CD4-positive, CD25-positive, alpha-beta regulatory T cell (primary cell): ENCODE measurements at regions not wholly inside any gene's neighbourhood (a gene's known extent, or its start where the extent isn't known, plus 50 kb on each side); places are given as distances from the start of the nearest gene placed in this dataset.

Source experiments
- ATAC-seq, 2 donors: fragments of 150-1000 bp; cut with Tn5 transposase; one replicate each; pipeline ENCODE4 v1.10.0; 2021; ENCODE audit warnings: low read depth in 2 of 2, moderate number of reproducible peaks in 2 of 2, moderate library complexity in 1 of 2
- DNase-seq, 3 donors: peaks; one replicate each; pipeline versions ENCODE4 v3.0.0 to v3.0.0-alpha.2; 2012 to 2022; ENCODE audit warnings: mixed read lengths in 1 of 3
- H3K27ac ChIP-seq: one replicate; pipeline ENCODE4 v1.7.0; 2013; ENCODE audit warnings: mild to moderate bottlenecking, low read length; ENCODE audit not compliant: insufficient read depth, poor library complexity, severe bottlenecking
- H3K27me3 ChIP-seq: one replicate; pipeline ENCODE4 v1.7.0; 2013; ENCODE audit warnings: low read length; ENCODE audit not compliant: control insufficient read depth, insufficient read depth
- H3K36me3 ChIP-seq: one replicate; pipeline ENCODE4 v1.7.0; 2013; ENCODE audit warnings: mild to moderate bottlenecking, low read length, moderate library complexity; ENCODE audit not compliant: control insufficient read depth, insufficient read depth
- H3K4me1 ChIP-seq: 2 replicates; pipeline ENCODE4 v1.7.0; 2013; ENCODE audit warnings: mild to moderate bottlenecking, low read length; ENCODE audit not compliant: insufficient read depth, control insufficient read depth, poor library complexity, severe bottlenecking
- H3K4me3 ChIP-seq: one replicate; pipeline ENCODE4 v1.7.0; 2013; ENCODE audit warnings: low read depth, mild to moderate bottlenecking, low read length, moderate library complexity
- H3K9me3 ChIP-seq, 2 experiments: 1 replicate in 1 of 2; 2 replicates in 1 of 2; pipeline ENCODE4 v1.7.0; 2013; ENCODE audit warnings: low read length in 2 of 2, mild to moderate bottlenecking in 1 of 2, moderate library complexity in 1 of 2; ENCODE audit not compliant: control insufficient read depth in 2 of 2
- H3K27ac Mint-ChIP-seq, 3 donors: one replicate each; pipeline ENCODE4 v1.8.0; 2020 to 2022; ENCODE audit warnings: mild to moderate bottlenecking in 3 of 3, mixed read lengths in 3 of 3, moderate library complexity in 2 of 3
- H3K27me3 Mint-ChIP-seq: one replicate; pipeline ENCODE4 v1.8.0; 2022; ENCODE audit warnings: mild to moderate bottlenecking, mixed read lengths
- H3K36me3 Mint-ChIP-seq: one replicate; pipeline ENCODE4 v1.8.0; 2020; ENCODE audit warnings: mixed read lengths
- H3K4me1 Mint-ChIP-seq, 4 donors: one replicate each; pipeline ENCODE4 v1.8.0; 2020 to 2022; ENCODE audit warnings: mixed read lengths in 4 of 4, mild to moderate bottlenecking in 1 of 4
- H3K4me3 Mint-ChIP-seq, 4 donors: one replicate each; pipeline ENCODE4 v1.8.0; 2020 to 2022; ENCODE audit warnings: mild to moderate bottlenecking in 4 of 4, mixed read lengths in 4 of 4, moderate library complexity in 3 of 4
- H3K9me3 Mint-ChIP-seq, 7 donors: one replicate each; pipeline ENCODE4 v1.8.0; 2020 to 2022; ENCODE audit warnings: mixed read lengths in 7 of 7, mild to moderate bottlenecking in 3 of 7, moderate library complexity in 2 of 7

DNA sequence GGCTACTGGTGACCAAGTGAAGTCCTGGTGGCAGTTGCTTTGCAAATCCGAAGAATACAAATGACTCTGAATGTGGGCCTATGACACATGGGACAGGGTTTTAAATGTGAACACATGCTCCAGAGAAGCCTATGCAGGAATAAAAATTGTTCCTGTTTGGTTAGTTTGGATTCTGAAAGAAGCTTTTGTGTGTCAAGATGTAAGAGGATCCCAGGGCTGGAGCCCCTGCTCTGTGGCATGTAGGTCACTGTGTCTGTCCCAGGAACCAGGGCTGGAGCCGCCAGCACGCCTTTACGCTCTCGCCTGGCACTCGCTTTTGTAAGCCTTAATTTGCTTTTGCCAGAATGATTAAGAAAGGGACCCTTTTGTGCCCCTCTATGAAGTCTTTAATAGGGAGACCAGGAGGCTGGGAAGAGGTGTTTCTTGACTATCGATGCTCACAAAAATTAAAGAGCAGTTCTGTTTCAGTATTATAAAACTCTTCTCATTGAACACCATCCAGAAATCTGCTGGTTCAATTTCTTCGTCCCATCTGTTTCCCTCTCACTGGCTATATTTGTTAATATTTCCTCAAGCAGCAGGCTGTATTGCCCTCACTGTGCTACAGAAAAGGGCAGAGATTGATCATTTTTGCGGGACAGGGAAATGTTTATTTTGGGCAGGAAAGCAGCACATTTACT lies 532.7 kb upstream of the POU3F3 start:
- Histone ChIP-seq H3K27me3 (no peaks in the 10 kb centered on the region), H3K4me1 (no peaks in the 10 kb centered on the region), H3K9me3 (peaks cover 0 to 1% of the 10 kb centered on the region in 2 experiments), H3K36me3 (no peaks in the 10 kb centered on the region), H3K27ac (no peak overlapping the region), H3K4me3 (no peak overlapping the region)
- DNase-seq: no peak
- peaks cover 0 to 6% (median 0%) of the 10 kb centered on the region in 7 donors for H3K9me3 Mint-ChIP-seq
- no peak overlapping the region for H3K4me3 Mint-ChIP-seq
- peaks cover 7% of the 10 kb centered on the region for H3K27me3 Mint-ChIP-seq
- no peaks in the 10 kb centered on the region for H3K36me3 Mint-ChIP-seq
- H3K27ac Mint-ChIP-seq: peak overlapping the region in 1 of 3 donors; percentile 72
- ATAC-seq: no peak
- H3K4me1 Mint-ChIP-seq: no peaks in the 10 kb centered on the region

DNA sequence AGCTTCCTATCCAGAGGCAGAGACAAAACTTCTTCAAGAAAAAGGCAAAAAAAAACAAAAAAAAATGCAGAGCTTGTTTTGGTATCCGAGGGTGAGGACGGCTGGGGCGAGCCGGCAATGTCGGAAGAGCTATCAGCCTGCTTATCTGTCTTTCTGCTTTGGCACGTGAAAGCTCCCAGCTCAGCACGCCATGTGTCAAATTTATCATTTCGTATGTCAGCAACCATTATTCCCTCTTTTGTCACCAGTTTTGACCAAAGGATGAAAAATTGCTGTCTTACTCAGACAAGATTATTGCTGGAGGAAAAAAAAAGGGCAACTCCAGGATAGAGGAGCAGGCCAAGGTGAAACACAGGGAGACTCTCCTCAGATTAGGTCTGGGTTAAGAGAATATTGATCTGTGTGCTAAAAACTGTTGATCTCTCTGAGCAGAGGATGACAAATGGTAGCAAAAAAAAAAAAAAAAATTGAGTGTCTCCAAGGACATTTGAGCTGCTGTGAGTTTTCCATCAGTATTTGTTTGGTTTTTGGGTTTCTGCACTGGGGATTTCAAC lies 532.0 kb upstream of the POU3F3 start:
- peak overlapping the region in 1 of 3 donors; percentile 72 for H3K27ac Mint-ChIP-seq
- no peaks in the 10 kb centered on the region for H3K4me1 Mint-ChIP-seq
- Histone ChIP-seq H3K4me1 (no peaks in the 10 kb centered on the region), H3K27me3 (no peaks in the 10 kb centered on the region), H3K36me3 (no peaks in the 10 kb centered on the region), H3K27ac (no peak overlapping the region), H3K4me3 (no peak overlapping the region), H3K9me3 (no peaks in the 10 kb centered on the region)
- H3K4me3 Mint-ChIP-seq: no peak overlapping the region
- no peaks in the 10 kb centered on the region for H3K36me3 Mint-ChIP-seq
- ATAC-seq (no peak), DNase-seq (no peak)
- peaks cover 7% of the 10 kb centered on the region for H3K27me3 Mint-ChIP-seq
- H3K9me3 Mint-ChIP-seq: peaks cover 0 to 6% (median 0%) of the 10 kb centered on the region in 7 donors

DNA sequence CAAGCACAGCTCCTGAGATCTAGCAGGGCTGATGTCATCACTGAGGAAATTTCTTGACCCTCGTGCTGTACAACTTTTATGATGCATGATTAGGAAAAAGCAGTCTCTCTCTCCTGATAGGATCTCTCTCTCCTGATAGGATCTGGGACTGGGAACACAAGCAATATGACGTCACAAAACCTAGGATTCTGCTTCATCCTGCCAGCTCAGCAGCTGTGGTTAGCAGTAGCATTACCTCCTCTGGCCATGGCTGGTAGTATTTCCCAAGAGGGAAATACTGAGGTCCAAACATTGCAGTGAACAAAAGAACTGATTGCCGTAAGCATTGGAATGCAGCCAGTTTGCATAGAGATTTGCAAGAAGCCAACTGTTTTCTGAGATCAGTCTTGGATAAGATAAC lies 521.2 kb upstream of the POU3F3 start:
- Mint-ChIP-seq H3K4me3 (no peak overlapping the region), H3K36me3 (no peaks in the 10 kb centered on the region), H3K9me3 (peaks cover 0 to 13% (median 3%) of the 10 kb centered on the region in 7 donors), H3K27ac (no peak overlapping the region), H3K27me3 (no peaks in the 10 kb centered on the region), H3K4me1 (no peaks in the 10 kb centered on the region)
- Histone ChIP-seq H3K9me3 (no peaks in the 10 kb centered on the region), H3K27ac (no peak overlapping the region), H3K36me3 (no peaks in the 10 kb centered on the region), H3K27me3 (no peaks in the 10 kb centered on the region), H3K4me1 (no peaks in the 10 kb centered on the region), H3K4me3 (no peak overlapping the region)
- DNase-seq (no peak), ATAC-seq (no peak)

DNA sequence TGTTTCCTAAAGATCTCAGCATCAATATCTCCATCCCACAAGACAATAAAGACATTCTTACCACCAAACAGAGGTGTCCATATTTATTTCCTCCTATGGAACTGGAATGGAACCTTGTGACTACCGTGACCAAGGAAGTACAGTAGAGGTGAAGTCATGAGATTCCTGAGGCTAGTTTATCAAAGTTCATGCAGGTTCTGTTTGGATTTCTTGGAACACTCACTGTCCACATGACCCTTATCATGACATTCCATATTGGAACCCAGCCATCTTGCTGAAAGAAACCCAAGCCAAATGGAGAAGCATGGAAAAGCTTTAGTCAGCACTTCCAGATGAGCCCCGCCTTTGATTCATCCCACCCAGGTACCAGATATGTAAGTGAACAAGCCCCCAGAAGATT lies 516.0 kb upstream of the POU3F3 start:
- Mint-ChIP-seq H3K4me3 (no peak overlapping the region), H3K9me3 (peaks cover 0 to 13% (median 7%) of the 10 kb centered on the region in 7 donors)
- H3K9me3 ChIP-seq: no peaks in the 10 kb centered on the region

DNA sequence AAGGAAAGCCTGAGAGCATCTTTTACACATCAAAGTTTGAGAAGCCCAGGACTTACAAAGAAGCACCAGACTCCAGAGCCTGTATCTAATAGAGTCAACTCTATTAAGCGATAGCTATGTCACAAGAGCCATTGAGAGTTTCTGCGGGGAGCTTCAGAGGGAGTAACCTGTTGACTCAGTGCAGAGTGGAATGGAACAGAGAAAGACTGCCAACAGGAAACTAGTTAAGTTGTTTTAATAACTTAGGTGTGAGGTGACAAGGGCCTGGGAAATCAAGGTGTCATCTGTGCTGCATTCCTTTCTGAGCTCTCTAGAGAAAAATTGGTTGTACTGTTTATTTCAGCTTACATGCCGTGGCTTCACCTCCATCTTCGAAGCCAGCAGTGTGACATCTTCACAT lies 513.8 kb upstream of the POU3F3 start:
- no peak overlapping the region for H3K27ac Mint-ChIP-seq
- Histone ChIP-seq H3K9me3 (no peaks in the 10 kb centered on the region), H3K27me3 (no peaks in the 10 kb centered on the region), H3K36me3 (no peaks in the 10 kb centered on the region), H3K4me3 (no peak overlapping the region), H3K27ac (no peak overlapping the region), H3K4me1 (no peaks in the 10 kb centered on the region)
- H3K36me3 Mint-ChIP-seq: no peaks in the 10 kb centered on the region
- DNase-seq: no peak
- H3K4me1 Mint-ChIP-seq: no peaks in the 10 kb centered on the region
- no peaks in the 10 kb centered on the region for H3K27me3 Mint-ChIP-seq
- no peak overlapping the region for H3K4me3 Mint-ChIP-seq
- no peak for ATAC-seq
- peaks cover 0 to 13% (median 7%) of the 10 kb centered on the region in 7 donors for H3K9me3 Mint-ChIP-seq

More for the DNA sequence above, 516.0 kb upstream of the POU3F3 start:
- Histone ChIP-seq H3K27ac (no peak overlapping the region), H3K4me3 (no peak overlapping the region), H3K4me1 (no peaks in the 10 kb centered on the region), H3K27me3 (no peaks in the 10 kb centered on the region), H3K36me3 (no peaks in the 10 kb centered on the region)
- ATAC-seq (no peak), DNase-seq (no peak)
- H3K4me1 Mint-ChIP-seq: no peaks in the 10 kb centered on the region
- H3K27ac Mint-ChIP-seq: no peak overlapping the region
- no peaks in the 10 kb centered on the region for H3K27me3 Mint-ChIP-seq
- H3K36me3 Mint-ChIP-seq: no peaks in the 10 kb centered on the region

DNA sequence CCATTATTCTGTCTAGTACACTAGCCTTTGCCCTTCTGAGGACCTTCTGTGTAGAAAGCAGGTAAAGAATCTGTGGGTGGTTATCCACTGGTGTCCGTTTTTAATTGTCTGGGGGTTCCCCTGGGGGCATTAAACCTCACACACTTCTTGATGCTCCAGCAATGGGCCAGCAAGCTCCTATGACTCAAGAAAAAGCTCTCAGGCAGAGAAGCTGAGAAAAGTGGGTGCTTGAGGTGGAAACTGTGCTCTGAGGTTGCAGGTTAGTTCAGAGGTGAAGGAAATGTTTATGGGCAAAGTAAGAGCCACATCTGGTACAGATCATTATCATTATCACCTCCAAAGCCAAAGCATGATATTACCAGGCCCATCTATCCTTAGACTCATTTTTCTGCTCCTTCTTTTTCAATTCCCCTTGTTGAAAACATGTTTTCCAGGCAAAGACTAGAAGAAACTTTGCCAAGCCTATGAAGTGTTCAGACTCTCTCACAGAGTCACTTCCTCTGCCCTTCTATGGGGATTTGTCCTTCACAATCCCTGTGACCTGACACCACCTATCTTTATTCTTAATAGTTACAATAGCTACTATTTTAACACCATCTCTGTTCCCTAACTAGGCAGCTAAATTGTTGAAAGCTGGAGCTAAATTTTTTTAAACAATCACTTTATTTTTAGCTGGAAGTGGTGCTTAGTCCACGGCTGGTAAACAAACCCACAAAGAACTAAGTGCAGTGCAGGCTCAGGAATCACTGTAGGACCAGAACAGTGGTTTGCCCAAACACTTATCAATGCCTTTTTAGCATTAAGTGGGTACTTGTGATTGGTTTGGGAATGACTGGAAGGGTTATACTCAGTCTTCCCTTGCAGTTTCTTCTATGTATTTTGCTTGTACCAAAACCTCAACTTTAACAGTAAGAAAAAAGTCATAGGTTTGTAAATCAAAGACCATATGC lies 512.8 kb upstream of the POU3F3 start:
- Histone ChIP-seq H3K27ac (no peak overlapping the region), H3K4me3 (no peak overlapping the region), H3K36me3 (no peaks in the 10 kb centered on the region), H3K9me3 (no peaks in the 10 kb centered on the region), H3K4me1 (no peaks in the 10 kb centered on the region), H3K27me3 (no peaks in the 10 kb centered on the region)
- Mint-ChIP-seq H3K36me3 (no peaks in the 10 kb centered on the region), H3K4me3 (no peak overlapping the region), H3K9me3 (peaks cover 0 to 10% (median 5%) of the 10 kb centered on the region in 7 donors), H3K27me3 (no peaks in the 10 kb centered on the region), H3K4me1 (no peaks in the 10 kb centered on the region), H3K27ac (no peak overlapping the region)
- no peak for ATAC-seq
- no peak for DNase-seq

DNA sequence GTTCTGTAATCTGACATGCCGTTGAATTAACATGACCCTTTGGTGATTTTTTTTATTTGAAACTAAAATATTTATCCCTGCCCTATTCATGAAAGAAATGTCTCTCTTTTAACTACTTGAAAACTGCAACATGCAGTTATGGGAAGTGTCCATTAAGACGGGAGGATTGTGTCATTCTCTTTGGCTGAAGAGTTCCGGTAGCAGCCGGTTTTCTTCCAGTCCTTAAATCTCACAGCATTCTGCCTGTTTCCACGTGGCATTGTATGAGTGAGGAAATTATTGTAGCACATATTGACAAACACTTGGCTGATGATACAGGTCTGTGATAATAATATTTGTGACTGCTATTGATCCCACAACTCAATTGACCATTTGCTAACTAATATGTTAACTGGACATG lies 509.6 kb upstream of the POU3F3 start:
- H3K27me3 Mint-ChIP-seq: no peaks in the 10 kb centered on the region
- ATAC-seq: no peak
- no peaks in the 10 kb centered on the region for H3K4me1 Mint-ChIP-seq
- no peaks in the 10 kb centered on the region for H3K36me3 Mint-ChIP-seq
- H3K9me3 ChIP-seq: no peaks in the 10 kb centered on the region
- H3K4me3 Mint-ChIP-seq: no peak overlapping the region
- H3K4me3 ChIP-seq: no peak overlapping the region
- no peak overlapping the region for H3K27ac Mint-ChIP-seq
- DNase-seq: no peak
- no peaks in the 10 kb centered on the region for H3K36me3 ChIP-seq
- H3K4me1 ChIP-seq: no peaks in the 10 kb centered on the region
- no peak overlapping the region for H3K27ac ChIP-seq
- peaks cover 0 to 6% (median 0%) of the 10 kb centered on the region in 7 donors for H3K9me3 Mint-ChIP-seq
- H3K27me3 ChIP-seq: no peaks in the 10 kb centered on the region
